HCT116 (cell line): ENCODE measurements at regions not wholly inside any gene's neighbourhood (a gene's known extent, or its start where the extent isn't known, plus 50 kb on each side); places are given as distances from the start of the nearest gene placed in this dataset.

ENCODE experiments used
- CTCF ChIP-seq, 3 experiments: fragments of 200-600 bp in 1 of 3; sonication (generic) in 1 of 3; IDR thresholded peaks in 2 of 3; conservative IDR thresholded peaks in 1 of 3; 2 replicates each; pipeline ENCODE4 v1.5.1; 2012 to 2017; ENCODE audit warnings: low read depth in 2 of 3, low read length in 2 of 3, antibody characterized with exemption in 1 of 3, borderline replicate concordance in 1 of 3, control low read depth in 1 of 3, mild to moderate bottlenecking in 1 of 3, mixed read lengths in 1 of 3, mixed run types in 1 of 3, moderate library complexity in 1 of 3; ENCODE audit not compliant: insufficient read depth in 1 of 3
- POLR2A ChIP-seq: IDR thresholded peaks from 2 replicates; pipeline ENCODE4 v1.7.0; 2011; ENCODE audit warnings: borderline replicate concordance; ENCODE audit not compliant: insufficient read depth, insufficient read length; ENCODE audit errors: extremely low read depth
- POLR2AphosphoS5 ChIP-seq: IDR thresholded peaks from 2 replicates; pipeline ENCODE4 v1.6.1; 2011; ENCODE audit warnings: mild to moderate bottlenecking, low read depth, low read length, moderate library complexity
- REST ChIP-seq: IDR thresholded peaks from 2 replicates; pipeline ENCODE4 v1.6.1; 2012; ENCODE audit warnings: low read depth

GRCh38 chr2:51212374-51212773 is 180.4 kb upstream of the NRXN1 start:
- TF ChIP-seq POLR2A: no peak
- no peak for TF ChIP-seq POLR2AphosphoS5
- TF ChIP-seq REST: no peak
- TF ChIP-seq CTCF (IDR thresholded peaks at IDR 0.05 in 2 of 3, conservative IDR thresholded peaks at IDR 0.05 in 1 of 3; ENCODE audit: borderline replicate concordance in 1 of 3, insufficient read depth in 1 of 3, low read depth in 2 of 3, low read length in 2 of 3): no peak
